Mucosa of descending colon (tissue), 3 donors: ENCODE measurements at regions not wholly inside any gene's neighbourhood (a gene's known extent, or its start where the extent isn't known, plus 50 kb on each side); places are given as distances from the start of the nearest gene placed in this dataset.
A peak's percentile ranks its signal among the peaks of the same experiment; 100 is the strongest.
"Not testable (repeated sequence)": the region's sequence is repeated elsewhere in the genome, so short reads cannot be mapped to it uniquely, and the experiment has no call there.

ENCODE experiments used
- ATAC-seq: fragments of 200-7000 bp; cut with Tn5 transposase; one replicate; pipeline ENCODE4 v1.9.1; 2020; ENCODE audit warnings: mild to moderate bottlenecking, moderate library complexity
- DNase-seq, 3 donors: peaks; one replicate each; pipeline ENCODE4 v3.0.0-alpha.2; 2020
- H3K36me3 ChIP-seq: fragments of 200-600 bp; one replicate; pipeline ENCODE4 v1.8.0; 2021; ENCODE audit warnings: low read depth, mild to moderate bottlenecking
- H3K4me1 ChIP-seq: fragments of 200-600 bp; one replicate; pipeline ENCODE4 v1.8.0; 2021; ENCODE audit warnings: low read depth, mild to moderate bottlenecking
- H3K4me3 ChIP-seq: fragments of 200-600 bp; one replicate; pipeline ENCODE4 v1.8.0; 2021; ENCODE audit warnings: mild to moderate bottlenecking
- H3K9me3 ChIP-seq: fragments of 200-600 bp; one replicate; pipeline ENCODE4 v1.8.0; 2021; ENCODE audit warnings: mild to moderate bottlenecking
- intact Hi-C, 2 donors: fragments of 100-400 bp; cut with DNase I in 1 of 2; cut with micrococcal nuclease in 1 of 2; formaldehyde crosslinking; loops; one replicate each; pipeline versions ENCODE4 v1.11.0 to v1.11.1; 2022; cut with DNase I, micrococcal nuclease
- TF ChIP-seq, protein P1 (sequence below): fragments of 200-600 bp; IDR thresholded peaks from one replicate; pipeline ENCODE4 v1.8.0; 2022; ENCODE audit warnings: antibody characterized with exemption, mild to moderate bottlenecking
- donor health status: DM: no; HTN: no; CAD: no; lungs with moderate emphysema.
- donor health status: DM: no; HTN: no; CAD: no.
- donor health status: DM: no; HTN: yes; CAD: no.

DNA sequence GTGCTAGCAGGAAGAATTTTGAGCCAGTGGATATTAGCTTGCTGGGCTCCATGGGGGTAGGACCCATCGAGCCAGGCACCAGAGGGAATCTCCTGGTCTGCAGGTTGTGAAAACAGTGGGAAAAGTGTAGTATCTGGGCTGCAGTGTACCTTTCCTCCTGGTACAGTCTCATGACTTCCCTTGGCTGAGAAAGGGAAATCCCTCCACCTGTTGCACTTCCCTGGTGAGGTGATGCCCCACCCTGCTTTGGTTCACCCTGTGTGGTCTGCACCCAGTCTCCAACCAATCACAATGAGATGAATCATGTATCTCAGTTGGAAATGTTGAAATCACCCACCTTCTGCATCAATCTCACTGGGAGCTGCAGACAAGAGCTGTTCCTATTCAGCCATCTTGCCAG is 341.4 kb upstream of the IRS4 start:
- TF ChIP-seq, protein P1, sequence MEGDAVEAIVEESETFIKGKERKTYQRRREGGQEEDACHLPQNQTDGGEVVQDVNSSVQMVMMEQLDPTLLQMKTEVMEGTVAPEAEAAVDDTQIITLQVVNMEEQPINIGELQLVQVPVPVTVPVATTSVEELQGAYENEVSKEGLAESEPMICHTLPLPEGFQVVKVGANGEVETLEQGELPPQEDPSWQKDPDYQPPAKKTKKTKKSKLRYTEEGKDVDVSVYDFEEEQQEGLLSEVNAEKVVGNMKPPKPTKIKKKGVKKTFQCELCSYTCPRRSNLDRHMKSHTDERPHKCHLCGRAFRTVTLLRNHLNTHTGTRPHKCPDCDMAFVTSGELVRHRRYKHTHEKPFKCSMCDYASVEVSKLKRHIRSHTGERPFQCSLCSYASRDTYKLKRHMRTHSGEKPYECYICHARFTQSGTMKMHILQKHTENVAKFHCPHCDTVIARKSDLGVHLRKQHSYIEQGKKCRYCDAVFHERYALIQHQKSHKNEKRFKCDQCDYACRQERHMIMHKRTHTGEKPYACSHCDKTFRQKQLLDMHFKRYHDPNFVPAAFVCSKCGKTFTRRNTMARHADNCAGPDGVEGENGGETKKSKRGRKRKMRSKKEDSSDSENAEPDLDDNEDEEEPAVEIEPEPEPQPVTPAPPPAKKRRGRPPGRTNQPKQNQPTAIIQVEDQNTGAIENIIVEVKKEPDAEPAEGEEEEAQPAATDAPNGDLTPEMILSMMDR, result no peak
- no peak overlapping the region for H3K4me3 ChIP-seq
- H3K9me3 ChIP-seq, result no peaks in the 10 kb centered on the region
- H3K36me3 ChIP-seq, result no peaks in the 10 kb centered on the region
- no peaks in the 10 kb centered on the region for H3K4me1 ChIP-seq
- DNase-seq (no peak), ATAC-seq (no peak)
- intact Hi-C loops, result no loop called here

DNA sequence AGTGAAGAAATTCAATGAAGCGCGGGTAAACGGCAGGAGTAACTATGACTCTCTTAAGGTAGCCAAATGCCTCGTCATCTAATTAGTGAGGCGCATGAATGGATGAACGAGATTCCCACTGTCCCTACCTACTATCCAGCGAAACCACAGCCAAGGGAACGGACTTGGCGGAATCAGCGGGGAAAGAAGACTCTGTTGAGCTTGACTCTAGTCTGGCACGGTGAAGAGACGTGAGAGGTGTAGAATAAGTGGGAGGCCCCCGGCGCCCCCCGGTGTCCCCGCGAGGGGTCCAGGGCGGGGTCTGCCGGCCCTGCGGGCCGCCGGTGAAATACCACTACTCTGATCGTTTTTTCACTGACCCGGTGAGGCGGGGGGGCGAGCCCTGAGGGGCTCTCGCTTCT is 317.8 kb upstream of the IRS4 start:
- intact Hi-C loops, ATAC-seq: not testable (repeated sequence)
- peak in 1 of 3 donors; percentile 1 for DNase-seq

DNA sequence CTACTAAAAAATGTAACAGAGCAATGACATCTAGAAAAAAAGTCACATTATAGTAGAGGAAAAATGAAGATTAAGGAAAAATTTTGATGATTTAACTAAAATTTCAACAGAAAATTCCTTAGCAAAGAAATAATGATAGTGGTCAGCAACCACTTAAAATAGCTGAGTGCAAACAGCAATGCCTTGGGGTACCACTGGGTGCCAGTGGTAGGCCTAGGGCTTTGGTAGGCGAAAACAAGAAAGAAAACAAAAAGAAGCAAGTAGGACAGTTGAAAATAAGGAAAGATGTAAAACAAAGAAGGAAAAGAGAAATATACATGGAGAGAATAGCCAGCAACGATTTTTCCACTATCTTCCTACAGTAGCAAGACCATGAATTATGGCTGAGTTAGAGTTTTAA is 313.5 kb upstream of the IRS4 start:
- TF ChIP-seq, protein P1, result no peak
- H3K4me3 ChIP-seq, result no peak overlapping the region
- intact Hi-C loops, result no loop called here
- H3K36me3 ChIP-seq, result no peaks in the 10 kb centered on the region
- ATAC-seq (no peak), DNase-seq (no peak)
- H3K4me1 ChIP-seq, result no peaks in the 10 kb centered on the region
- peaks cover 3% of the 10 kb centered on the region for H3K9me3 ChIP-seq

More for the DNA sequence above, 317.8 kb upstream of the IRS4 start:
- not testable (repeated sequence) for H3K9me3 ChIP-seq, H3K36me3 ChIP-seq, H3K4me1 ChIP-seq, H3K4me3 ChIP-seq

DNA sequence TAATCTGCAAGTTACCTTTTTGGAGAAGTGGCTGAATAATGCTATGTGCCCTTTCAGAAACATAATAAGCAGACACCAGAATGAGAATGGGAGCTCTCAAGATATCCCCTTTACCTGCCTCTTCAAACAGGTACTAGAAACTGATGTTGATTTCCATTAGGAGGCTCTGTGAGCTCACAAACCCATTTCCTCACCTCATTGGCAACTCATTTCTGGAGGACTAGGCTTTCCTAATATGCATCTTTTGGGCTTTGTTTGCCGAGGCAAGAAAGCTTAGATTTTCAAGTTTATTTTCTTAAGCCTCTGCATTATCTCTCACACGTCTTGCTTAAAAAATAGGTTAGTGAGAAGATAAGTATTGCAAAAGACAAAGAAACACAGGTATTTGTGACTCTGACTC is 313.1 kb upstream of the IRS4 start:
- intact Hi-C loops, result no loop called here
- no peak for DNase-seq
- Histone ChIP-seq H3K4me1 (no peaks in the 10 kb centered on the region), H3K9me3 (peaks cover 3% of the 10 kb centered on the region), H3K4me3 (no peak overlapping the region), H3K36me3 (no peaks in the 10 kb centered on the region)
- TF ChIP-seq, protein P1, result no peak
- no peak for ATAC-seq

DNA sequence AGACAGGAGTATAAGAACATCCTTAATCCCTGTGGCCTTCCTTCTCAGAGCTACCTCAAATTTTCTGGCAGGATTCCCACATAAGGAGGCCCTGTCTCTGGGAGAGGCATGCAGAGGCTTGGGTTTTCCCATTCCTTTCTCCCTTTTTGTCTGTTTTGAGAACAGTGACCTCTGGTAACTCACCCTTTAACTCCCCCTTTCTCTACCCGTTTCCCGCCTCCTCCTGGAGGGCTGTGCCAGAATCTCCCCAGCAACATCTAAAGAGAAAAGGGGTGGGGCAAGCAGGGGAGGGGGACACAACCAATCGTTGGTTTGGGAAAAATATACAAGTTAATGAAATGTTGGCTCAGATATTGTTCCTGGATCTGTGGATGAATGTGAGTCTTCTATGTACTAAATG is 303.7 kb upstream of the IRS4 start:
- no peak overlapping the region for H3K4me3 ChIP-seq
- no peak for DNase-seq
- H3K4me1 ChIP-seq, result no peaks in the 10 kb centered on the region
- H3K9me3 ChIP-seq, result no peaks in the 10 kb centered on the region
- H3K36me3 ChIP-seq, result no peaks in the 10 kb centered on the region
- ATAC-seq, result no peak
- intact Hi-C loops, result no loop called here
- TF ChIP-seq, protein P1, result no peak

DNA sequence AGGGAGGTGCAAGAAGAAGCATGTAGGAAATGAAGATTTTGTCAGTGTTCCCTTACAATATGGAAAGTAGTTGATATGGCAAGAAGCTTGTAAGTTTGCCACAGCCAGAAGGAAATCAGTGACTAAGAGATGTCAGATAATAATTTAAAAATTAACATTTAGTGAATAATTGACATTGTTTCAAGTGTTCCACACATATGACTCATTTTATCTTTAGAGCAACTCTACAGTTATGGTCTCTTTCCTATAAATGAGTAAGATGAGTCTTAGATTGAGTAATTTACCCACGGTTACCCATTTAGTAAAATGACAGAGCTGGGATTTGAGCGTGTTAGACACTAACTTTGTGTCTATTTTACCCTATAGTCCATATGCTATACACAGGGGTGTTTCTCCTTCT is 300.3 kb upstream of the IRS4 start:
- intact Hi-C loops, result no loop called here
- no peaks in the 10 kb centered on the region for H3K9me3 ChIP-seq
- no peak overlapping the region for H3K4me3 ChIP-seq
- DNase-seq, result no peak
- H3K4me1 ChIP-seq, result no peaks in the 10 kb centered on the region
- ATAC-seq, result no peak
- TF ChIP-seq, protein P1, result no peak
- H3K36me3 ChIP-seq, result no peaks in the 10 kb centered on the region
